ENCODE measurements at regions not wholly inside any gene's neighbourhood (a gene's known extent, or its start where the extent isn't known, plus 50 kb on each side); places are given as distances from the start of the nearest gene placed in this dataset.

GRCh38 chr12:69141074-69141473 is 98.3 kb upstream of the CPSF6 start:
- Histone ChIP-seq H4K20me1 (replicated peaks in 1 of 2; ENCODE audit: control insufficient read depth in 1 of 2, insufficient read depth in 2 of 2, low read length in 2 of 2) (no peaks in the 10 kb centered on the region), H3K79me1 (ENCODE audit: low read depth, low read length) (no peaks in the 10 kb centered on the region), H2AFZ (ENCODE audit: low read length) (no peak overlapping the region), H3K27me3 (replicated peaks in 1 of 4; ENCODE audit: control insufficient read depth in 3 of 4, extremely low read depth in 1 of 4, insufficient read depth in 3 of 4, low read length in 3 of 4) (no peaks in the 10 kb centered on the region), H2BK12ac (ENCODE audit: low read depth, low read length) (no peak overlapping the region), H3K4me3 (ENCODE audit: extremely low read depth in 1 of 4, insufficient read depth in 2 of 4, low read depth in 3 of 4, low read length in 4 of 4) (no peak overlapping the region), H4K8ac (ENCODE audit: extremely low read depth, insufficient read depth, low read length) (no peak overlapping the region), H3K36me3 (ENCODE audit: control insufficient read depth in 2 of 4, insufficient read depth in 4 of 4, low read length in 3 of 4) (no peaks in the 10 kb centered on the region; a peak in 1 of 8 replicates), H2BK5ac (ENCODE audit: low read depth, low read length) (no peak overlapping the region), H3K79me2 (ENCODE audit: control insufficient read depth in 1 of 2, insufficient read depth in 2 of 2, low read length in 2 of 2) (no peaks in the 10 kb centered on the region), H3K4me2 (ENCODE audit: insufficient read depth in 1 of 2, low read depth in 2 of 2, low read length in 2 of 2) (no peak overlapping the region), H3K14ac (ENCODE audit: insufficient read length) (no peak overlapping the region), H3K9ac (replicated peaks in 1 of 4; ENCODE audit: extremely low read depth in 1 of 4, low read depth in 3 of 4, low read length in 3 of 4) (no peak overlapping the region), H2BK15ac (ENCODE audit: low read length) (no peak overlapping the region), H3K56ac (replicated peaks; ENCODE audit: insufficient read length, low read depth, low read length) (no peak overlapping the region), H3K23ac (ENCODE audit: insufficient read length) (no peak overlapping the region), H3K4me1 (replicated peaks in 1 of 4; ENCODE audit: control insufficient read depth in 3 of 4, insufficient read depth in 4 of 4, low read length in 3 of 4) (no peaks in the 10 kb centered on the region), H2BK20ac (ENCODE audit: low read length) (no peak overlapping the region), H4K91ac (replicated peaks; ENCODE audit: insufficient read length, low read length) (no peak overlapping the region), H3K4ac (replicated peaks; ENCODE audit: insufficient read length, low read depth, low read length) (no peak overlapping the region), H3K27ac (ENCODE audit: low read depth, low read length) (no peak overlapping the region), H4K5ac (ENCODE audit: insufficient read length, low read depth, low read length) (no peak overlapping the region), H3K18ac (ENCODE audit: extremely low read depth, low read length) (no peak overlapping the region), H3K23me2 (ENCODE audit: low read depth, low read length) (no peaks in the 10 kb centered on the region), H2AK5ac (ENCODE audit: low read depth, low read length) (no peak overlapping the region), H3K9me3 (ENCODE audit: insufficient read depth in 2 of 2, low read depth in 1 of 2, low read length in 1 of 2) (peaks cover 15 to 21% of the 10 kb centered on the region in 2 experiments), H2BK120ac (replicated peaks; ENCODE audit: low read depth, low read length) (no peak overlapping the region)
- 56% methylated on average over 2 of the region's 2 CpGs; no CpG with 5 or more reads in 1 of the 2 experiments for WGBS, 2 experiments (ENCODE audit: extremely low coverage in 1 of 2, insufficient coverage in 1 of 2, insufficient read length in 1 of 2, insufficient replicate concordance in 2 of 2, low coverage in 1 of 2, low lambda C conversion rate in 2 of 2, missing lambda C conversion rate in 1 of 2)
- DNase-seq (ENCODE audit: low read depth in 1 of 2, low spot score in 2 of 2) = no peak
- FAIRE-seq = no peak
- ChIA-PET POLR2A (ENCODE audit: partially characterized antibody) (no interaction called here), CTCF (ENCODE audit: partially characterized antibody) (interaction anchor here (0.9 to 3.0 kb wide), 4 partner anchors 12 to 16 kb away, joined by 3 to 14 read pairs (median 4); no protein-coding TSS in a partner anchor)
- no peak for TF ChIP-seq KDM1A (IDR thresholded peaks at IDR 0.05; ENCODE audit: borderline replicate concordance, low read length)
